HCT116 (cell line): ENCODE measurements at regions not wholly inside any gene's neighbourhood (a gene's known extent, or its start where the extent isn't known, plus 50 kb on each side); places are given as distances from the start of the nearest gene placed in this dataset.

Source experiments
- ATAC-seq: fragments of 200-7000 bp; cut with Tn5 transposase; 2 replicates; pipeline ENCODE4 v1.9.1; 2020; ENCODE audit warnings: mild to moderate bottlenecking, moderate library complexity
- BruUV-seq: library from RNA; stranded (reverse); fragments of 400-500 nt; replicated peaks from 2 replicates; lab custom pipeline; 2021; lab: Mats Ljungman, UMichigan
- CTCF ChIA-PET: fragments of 300-600 bp; sonication (Branson Sonifier 250); formaldehyde crosslinking; loops from one replicate; lab custom pipeline; 2021; ENCODE audit warnings: antibody characterized with exemption; lab: Charles Lee
- POLR2A ChIA-PET: fragments of 300-600, 350-600 bp; sonication (Branson Sonifier 250); formaldehyde crosslinking; loops from one replicate; lab custom pipeline; 2021; ENCODE audit warnings: antibody characterized with exemption; lab: Charles Lee
- RAD21 ChIA-PET, 2 experiments: fragments of 300-600 bp; sonication (Branson Sonifier 250); formaldehyde crosslinking; loops; one replicate each; lab custom pipeline; 2023; ENCODE audit warnings: low total read pairs in 2 of 2; ENCODE audit not compliant: uncharacterized antibody in 2 of 2, unreplicated experiment in 2 of 2, low non-redundant PET in 1 of 2; lab: Charles Lee
- DNase-seq: peaks from one replicate; pipeline ENCODE4 v3.0.0-alpha.2; 2010; ENCODE audit warnings: low read depth, low spot score
- H2AFZ ChIP-seq: fragments of 200-600 bp; shearing (Covaris generic), sonication (generic); 2 replicates; pipeline ENCODE4 v1.6.1; 2017; ENCODE audit warnings: low read depth, mixed run types, mixed read lengths, antibody characterized with exemption, low read length; ENCODE audit not compliant: poor library complexity, severe bottlenecking
- H3K27ac ChIP-seq: 2 replicates; pipeline ENCODE4 v1.5.1; 2012; ENCODE audit warnings: low read depth, low read length
- H3K27me3 ChIP-seq: fragments of 200-600 bp; sonication (generic); 2 replicates; pipeline ENCODE4 v1.6.1; 2016; ENCODE audit warnings: mixed run types, low read length, mixed read lengths; ENCODE audit not compliant: insufficient read depth
- H3K36me3 ChIP-seq, 2 experiments: fragments of 200-500 bp in 1 of 2; fragments of 200-600 bp in 1 of 2; sonication (Bioruptor generic) in 1 of 2; sonication (generic) in 1 of 2; 2 replicates each; pipeline versions ENCODE4 v1.5.1 to v1.6.1; 2014 to 2016; ENCODE audit warnings: low read length in 2 of 2, inconsistent platforms in 1 of 2, mixed read lengths in 1 of 2, mixed run types in 1 of 2; ENCODE audit not compliant: insufficient read depth in 2 of 2, control insufficient read depth in 1 of 2
- H3K4me1 ChIP-seq, 2 experiments: fragments of 200-600 bp in 1 of 2; sonication (generic) in 1 of 2; 2 replicates each; pipeline versions ENCODE4 v1.5.1 to v1.6.1; 2012 to 2017; ENCODE audit warnings: low read length in 2 of 2, inconsistent platforms in 1 of 2, mild to moderate bottlenecking in 1 of 2, mixed read lengths in 1 of 2, mixed run types in 1 of 2, moderate library complexity in 1 of 2; ENCODE audit not compliant: insufficient read depth in 2 of 2, control insufficient read depth in 1 of 2
- H3K4me2 ChIP-seq: fragments of 200-600 bp; sonication (generic); 2 replicates; pipeline ENCODE4 v1.6.1; 2017; ENCODE audit warnings: mixed run types, low read length, mixed read lengths
- H3K4me3 ChIP-seq, 2 experiments: fragments of 200-600 bp in 1 of 2; sonication (generic) in 1 of 2; replicated peaks in 1 of 2; 2 replicates each; pipeline ENCODE4 v1.5.1; 2011 to 2016; ENCODE audit warnings: low read length in 2 of 2, control low read depth in 1 of 2, low read depth in 1 of 2, mild to moderate bottlenecking in 1 of 2, mixed read lengths in 1 of 2, mixed run types in 1 of 2
- H3K79me2 ChIP-seq: fragments of 200-600 bp; sonication (generic); 2 replicates; pipeline ENCODE4 v1.6.1; 2017; ENCODE audit warnings: mild to moderate bottlenecking, mixed run types, low read length, moderate library complexity, mixed read lengths; ENCODE audit not compliant: insufficient read depth
- H3K9ac ChIP-seq: fragments of 200-600 bp; sonication (generic); 2 replicates; pipeline ENCODE4 v1.6.1; 2016; ENCODE audit warnings: low read length, mixed read lengths
- H3K9me2 ChIP-seq: fragments of 200-600 bp; sonication (generic), shearing (Covaris generic); 2 replicates; pipeline ENCODE4 v1.6.1; 2017; ENCODE audit warnings: mixed run types, mild to moderate bottlenecking, moderate library complexity; ENCODE audit not compliant: insufficient read depth
- H3K9me3 ChIP-seq, 2 experiments: fragments of 200-500 bp in 1 of 2; fragments of 200-600 bp in 1 of 2; sonication (Bioruptor generic) in 1 of 2; sonication (generic) in 1 of 2; 2 replicates each; pipeline ENCODE4 v1.6.1; 2014 to 2017; ENCODE audit warnings: low read length in 2 of 2, mixed read lengths in 2 of 2, inconsistent platforms in 1 of 2, low read depth in 1 of 2, mild to moderate bottlenecking in 1 of 2, mixed run types in 1 of 2, moderate library complexity in 1 of 2; ENCODE audit not compliant: control insufficient read depth in 1 of 2, insufficient read depth in 1 of 2
- H4K20me1 ChIP-seq: fragments of 200-600 bp; sonication (generic), shearing (Covaris generic); 2 replicates; pipeline ENCODE4 v1.6.1; 2017; ENCODE audit warnings: mixed run types, mild to moderate bottlenecking, moderate library complexity; ENCODE audit not compliant: insufficient read depth
- CBX3 ChIP-seq: IDR thresholded peaks from 2 replicates; pipeline ENCODE4 v1.6.1; 2012; ENCODE audit warnings: low read depth
- CEBPB ChIP-seq: IDR thresholded peaks from 2 replicates; pipeline ENCODE4 v1.6.1; 2012; ENCODE audit warnings: low read depth
- EGR1 ChIP-seq: IDR thresholded peaks from 2 replicates; pipeline ENCODE4 v1.6.1; 2012; ENCODE audit warnings: low read depth
- ELF1 ChIP-seq: IDR thresholded peaks from 2 replicates; pipeline ENCODE4 v1.6.1; 2012; ENCODE audit warnings: low read depth, borderline replicate concordance
- EZH2phosphoT487 ChIP-seq: fragments of 200-600 bp; IDR thresholded peaks from 2 replicates; pipeline ENCODE4 v1.6.1; 2018; ENCODE audit warnings: antibody characterized with exemption, borderline replicate concordance
- FOSL1 ChIP-seq: IDR thresholded peaks from 2 replicates; pipeline ENCODE4 v1.6.1; 2012; ENCODE audit warnings: low read depth
- POLR2A ChIP-seq: IDR thresholded peaks from 2 replicates; pipeline ENCODE4 v1.7.0; 2011; ENCODE audit warnings: borderline replicate concordance; ENCODE audit not compliant: insufficient read depth, insufficient read length; ENCODE audit errors: extremely low read depth
- POLR2AphosphoS5 ChIP-seq: IDR thresholded peaks from 2 replicates; pipeline ENCODE4 v1.6.1; 2011; ENCODE audit warnings: mild to moderate bottlenecking, low read depth, low read length, moderate library complexity
- RAD21 ChIP-seq: IDR thresholded peaks from 2 replicates; pipeline ENCODE4 v1.6.1; 2012; ENCODE audit warnings: low read depth, mild to moderate bottlenecking
- SRF ChIP-seq: IDR thresholded peaks from 2 replicates; pipeline ENCODE4 v1.6.1; 2012; ENCODE audit warnings: low read depth
- TCF7L2 ChIP-seq: IDR thresholded peaks from 2 replicates; pipeline ENCODE4 v1.7.0; 2011; ENCODE audit warnings: borderline replicate concordance, inconsistent platforms; ENCODE audit not compliant: insufficient read depth, insufficient read length; ENCODE audit errors: extremely low read depth
- YY1 ChIP-seq: IDR thresholded peaks from 2 replicates; pipeline ENCODE4 v1.6.1; 2011; ENCODE audit warnings: low read length, low read depth, moderate library complexity, mild to moderate bottlenecking; ENCODE audit not compliant: insufficient replicate concordance; ENCODE audit errors: extremely low read depth
- ZBTB33 ChIP-seq: IDR thresholded peaks from 2 replicates; pipeline ENCODE4 v1.6.1; 2011; ENCODE audit warnings: mild to moderate bottlenecking, low read length, moderate library complexity; ENCODE audit not compliant: insufficient replicate concordance; ENCODE audit errors: extremely low read depth
- ZFX ChIP-seq: fragments of 450-650 bp; IDR thresholded peaks from 2 replicates; pipeline ENCODE4 v1.6.1; 2017
- ZNF274 ChIP-seq: fragments of 200-500 bp; sonication (Bioruptor generic); IDR thresholded peaks from 2 replicates; pipeline ENCODE4 v1.6.1; 2014; ENCODE audit warnings: mild to moderate bottlenecking, low read depth, low read length, inconsistent platforms
- intact Hi-C: fragments of 100-400 bp; cut with micrococcal nuclease; formaldehyde crosslinking; loops from 2 replicates; pipeline ENCODE4 v1.10.0; 2022
- TF ChIP-seq, protein P1 (sequence below), 3 experiments: fragments of 200-600 bp in 1 of 3; sonication (generic) in 1 of 3; IDR thresholded peaks in 2 of 3; conservative IDR thresholded peaks in 1 of 3; 2 replicates each; pipeline ENCODE4 v1.5.1; 2012 to 2017; ENCODE audit warnings: low read depth in 2 of 3, low read length in 2 of 3, antibody characterized with exemption in 1 of 3, borderline replicate concordance in 1 of 3, control low read depth in 1 of 3, mild to moderate bottlenecking in 1 of 3, mixed read lengths in 1 of 3, mixed run types in 1 of 3, moderate library complexity in 1 of 3; ENCODE audit not compliant: insufficient read depth in 1 of 3
- TF ChIP-seq, protein P2 (sequence below): IDR thresholded peaks from 2 replicates; pipeline ENCODE4 v1.6.1; 2012

DNA sequence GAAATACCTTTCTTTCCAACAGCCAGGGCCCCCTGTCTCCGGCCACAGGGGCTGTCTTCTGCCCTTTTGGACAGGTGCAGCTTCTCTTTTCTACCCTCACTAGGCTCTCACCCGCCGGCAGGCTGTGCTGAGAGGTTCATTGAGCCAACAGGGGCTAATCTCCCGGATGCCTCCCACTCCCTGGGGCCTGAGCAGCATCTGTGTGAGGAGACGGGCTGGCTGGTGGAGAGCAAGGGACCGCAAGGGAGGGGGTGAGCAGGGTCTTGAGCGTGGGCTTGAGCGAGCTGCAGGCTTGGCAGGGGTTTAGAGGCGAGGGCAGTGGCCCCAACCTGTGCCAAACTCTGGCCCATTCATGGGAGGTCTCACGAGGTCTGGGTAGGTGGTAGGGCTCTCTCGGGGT, 56.5 kb upstream of the CST7 start:
- ChIA-PET POLR2A (no interaction called here), RAD21 (no interaction called here), CTCF (no interaction called here)
- BruUV-seq = no TSS peak
- intact Hi-C loops = no loop called here
- TF ChIP-seq EGR1 (no peak), CEBPB (no peak)
- Histone ChIP-seq H4K20me1 (no peaks in the 10 kb centered on the region), H3K27me3 (peaks cover 30% of the 10 kb centered on the region; the same call in 1 of the 2 replicates), H3K27ac (no peak overlapping the region), H2AFZ (no peak overlapping the region), H3K4me3 (no peak overlapping the region), H3K36me3 (no peaks in the 10 kb centered on the region), H3K9me3 (no peaks in the 10 kb centered on the region), H3K9ac (no peak overlapping the region), H3K4me2 (no peak overlapping the region), H3K4me1 (no peaks in the 10 kb centered on the region), H3K79me2 (no peaks in the 10 kb centered on the region), H3K9me2 (no peaks in the 10 kb centered on the region)
- DNase-seq (no peak), ATAC-seq (no peak)

DNA sequence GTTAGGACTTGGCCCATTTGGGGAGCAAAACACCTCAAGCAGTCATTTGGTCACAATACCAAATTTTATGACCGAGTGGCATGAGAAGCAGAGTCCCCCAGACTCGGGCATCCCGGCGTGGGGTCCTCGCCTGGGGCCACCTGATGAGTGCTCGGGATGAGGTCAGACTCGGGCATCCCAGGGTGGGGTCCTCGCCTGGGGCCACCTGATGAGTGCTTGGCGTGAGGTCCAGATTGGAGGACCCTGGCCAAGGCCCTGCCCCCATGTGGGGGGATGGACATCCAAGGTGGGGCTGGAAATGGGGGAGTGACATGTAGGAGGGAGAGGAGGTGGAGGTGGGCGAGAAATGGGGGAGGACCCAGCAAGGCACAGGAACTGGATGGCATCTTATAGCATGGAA, 56.1 kb upstream of the CST7 start:
- CTCF ChIA-PET = no interaction called here
- no peak overlapping the region for H3K4me3 ChIP-seq
- TF ChIP-seq SRF (no peak), POLR2AphosphoS5 (no peak), EGR1 (no peak), CBX3 (no peak), YY1 (no peak), POLR2A (no peak), ELF1 (no peak), CEBPB (no peak), ZBTB33 (no peak), EZH2phosphoT487 (no peak), FOSL1 (no peak), RAD21 (no peak), ZFX (no peak), TCF7L2 (no peak), ZNF274 (no peak)
- TF ChIP-seq, protein P1, sequence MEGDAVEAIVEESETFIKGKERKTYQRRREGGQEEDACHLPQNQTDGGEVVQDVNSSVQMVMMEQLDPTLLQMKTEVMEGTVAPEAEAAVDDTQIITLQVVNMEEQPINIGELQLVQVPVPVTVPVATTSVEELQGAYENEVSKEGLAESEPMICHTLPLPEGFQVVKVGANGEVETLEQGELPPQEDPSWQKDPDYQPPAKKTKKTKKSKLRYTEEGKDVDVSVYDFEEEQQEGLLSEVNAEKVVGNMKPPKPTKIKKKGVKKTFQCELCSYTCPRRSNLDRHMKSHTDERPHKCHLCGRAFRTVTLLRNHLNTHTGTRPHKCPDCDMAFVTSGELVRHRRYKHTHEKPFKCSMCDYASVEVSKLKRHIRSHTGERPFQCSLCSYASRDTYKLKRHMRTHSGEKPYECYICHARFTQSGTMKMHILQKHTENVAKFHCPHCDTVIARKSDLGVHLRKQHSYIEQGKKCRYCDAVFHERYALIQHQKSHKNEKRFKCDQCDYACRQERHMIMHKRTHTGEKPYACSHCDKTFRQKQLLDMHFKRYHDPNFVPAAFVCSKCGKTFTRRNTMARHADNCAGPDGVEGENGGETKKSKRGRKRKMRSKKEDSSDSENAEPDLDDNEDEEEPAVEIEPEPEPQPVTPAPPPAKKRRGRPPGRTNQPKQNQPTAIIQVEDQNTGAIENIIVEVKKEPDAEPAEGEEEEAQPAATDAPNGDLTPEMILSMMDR (IDR thresholded peaks at IDR 0.05 in 2 of 3, conservative IDR thresholded peaks at IDR 0.05 in 1 of 3; ENCODE audit: borderline replicate concordance in 1 of 3, insufficient read depth in 1 of 3, low read depth in 2 of 3, low read length in 2 of 3) = no peak
- TF ChIP-seq, protein P2, sequence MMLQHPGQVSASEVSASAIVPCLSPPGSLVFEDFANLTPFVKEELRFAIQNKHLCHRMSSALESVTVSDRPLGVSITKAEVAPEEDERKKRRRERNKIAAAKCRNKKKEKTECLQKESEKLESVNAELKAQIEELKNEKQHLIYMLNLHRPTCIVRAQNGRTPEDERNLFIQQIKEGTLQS = no peak
- TF ChIP-seq, all 23 proteins: peak for 0
- ATAC-seq = no peak
- Histone ChIP-seq H3K79me2 (no peaks in the 10 kb centered on the region), H3K27ac (no peak overlapping the region), H4K20me1 (no peaks in the 10 kb centered on the region), H3K36me3 (no peaks in the 10 kb centered on the region), H2AFZ (no peak overlapping the region), H3K4me1 (no peaks in the 10 kb centered on the region), H3K9ac (no peak overlapping the region), H3K27me3 (peaks cover 28% of the 10 kb centered on the region; the same call in 1 of the 2 replicates), H3K4me2 (no peak overlapping the region), H3K9me3 (no peaks in the 10 kb centered on the region), H3K9me2 (no peaks in the 10 kb centered on the region)
- DNase-seq = no peak
- intact Hi-C loops = no loop called here
- RAD21 ChIA-PET = no interaction called here
- POLR2A ChIA-PET = no interaction called here
- BruUV-seq = no TSS peak
